ENCODE measurements at regions not wholly inside any gene's neighbourhood (a gene's known extent, or its start where the extent isn't known, plus 50 kb on each side); places are given as distances from the start of the nearest gene placed in this dataset.

GRCh38 chr3:67296039-67296892 lies 298.2 kb downstream of the KBTBD8 start:
- H3K4me1 ChIP-seq (ENCODE audit: insufficient read depth, low read length) = no peaks in the 10 kb centered on the region
- no peak for DNase-seq (ENCODE audit: insufficient read length, low spot score, missing footprints)
- no peak overlapping the region for H3K27ac ChIP-seq (ENCODE audit: low read depth, low read length)
- no peaks in the 10 kb centered on the region for H4K20me1 ChIP-seq (ENCODE audit: insufficient read depth, low read length)
- no peak for TF ChIP-seq CTCF (IDR thresholded peaks at IDR 0.05; ENCODE audit: extremely low read depth, low read depth, low read length)
- H3K4me2 ChIP-seq (ENCODE audit: insufficient read depth, low read length) = no peak overlapping the region
- no peaks in the 10 kb centered on the region for H3K9me3 ChIP-seq (ENCODE audit: low read depth, low read length)
- no peak overlapping the region for H3K4me3 ChIP-seq (ENCODE audit: insufficient read depth, low read length)
- H3K27me3 ChIP-seq (ENCODE audit: insufficient read depth, low read length) = no peaks in the 10 kb centered on the region
- H2AFZ ChIP-seq (ENCODE audit: low read length) = no peak overlapping the region
- no peaks in the 10 kb centered on the region for H3K79me2 ChIP-seq (ENCODE audit: insufficient read depth, low read length)
- no peaks in the 10 kb centered on the region for H3K36me3 ChIP-seq (ENCODE audit: insufficient read depth, low read length)

- TF ChIP-seq CTCF (IDR thresholded peaks at IDR 0.05; ENCODE audit: extremely low read depth, low read depth, low read length) = no peak
- no peak for DNase-seq (ENCODE audit: insufficient read length, low spot score, missing footprints)
- Histone ChIP-seq H3K4me3 (ENCODE audit: insufficient read depth, low read length) (no peak overlapping the region), H4K20me1 (ENCODE audit: insufficient read depth, low read length) (no peaks in the 10 kb centered on the region), H2AFZ (ENCODE audit: low read length) (no peak overlapping the region), H3K4me2 (ENCODE audit: insufficient read depth, low read length) (no peak overlapping the region), H3K27ac (ENCODE audit: low read depth, low read length) (no peak overlapping the region), H3K79me2 (ENCODE audit: insufficient read depth, low read length) (no peaks in the 10 kb centered on the region), H3K9me3 (ENCODE audit: low read depth, low read length) (no peaks in the 10 kb centered on the region), H3K27me3 (ENCODE audit: insufficient read depth, low read length) (no peaks in the 10 kb centered on the region), H3K36me3 (ENCODE audit: insufficient read depth, low read length) (no peaks in the 10 kb centered on the region), H3K4me1 (ENCODE audit: insufficient read depth, low read length) (no peaks in the 10 kb centered on the region)
Measured at GRCh38 chr3:67297715-67298475, 299.8 kb downstream of the KBTBD8 start.

- no peak for DNase-seq (ENCODE audit: insufficient read length, low spot score, missing footprints)
- Histone ChIP-seq H4K20me1 (ENCODE audit: insufficient read depth, low read length) (no peaks in the 10 kb centered on the region), H3K4me3 (ENCODE audit: insufficient read depth, low read length) (no peak overlapping the region), H3K27me3 (ENCODE audit: insufficient read depth, low read length) (no peaks in the 10 kb centered on the region), H3K36me3 (ENCODE audit: insufficient read depth, low read length) (no peaks in the 10 kb centered on the region), H3K27ac (ENCODE audit: low read depth, low read length) (no peak overlapping the region), H3K79me2 (ENCODE audit: insufficient read depth, low read length) (no peaks in the 10 kb centered on the region), H3K9me3 (ENCODE audit: low read depth, low read length) (no peaks in the 10 kb centered on the region), H2AFZ (ENCODE audit: low read length) (no peak overlapping the region), H3K4me2 (ENCODE audit: insufficient read depth, low read length) (no peak overlapping the region), H3K4me1 (ENCODE audit: insufficient read depth, low read length) (no peaks in the 10 kb centered on the region)
- TF ChIP-seq CTCF (IDR thresholded peaks at IDR 0.05; ENCODE audit: extremely low read depth, low read depth, low read length) = no peak
Measured at GRCh38 chr3:67301556-67301955, 303.4 kb downstream of the KBTBD8 start.

- no peak overlapping the region for H3K27ac ChIP-seq (ENCODE audit: low read depth, low read length)
- H3K27me3 ChIP-seq (ENCODE audit: insufficient read depth, low read length) = no peaks in the 10 kb centered on the region
- H2AFZ ChIP-seq (ENCODE audit: low read length) = no peak overlapping the region
- no peaks in the 10 kb centered on the region for H3K79me2 ChIP-seq (ENCODE audit: insufficient read depth, low read length)
- H3K4me1 ChIP-seq (ENCODE audit: insufficient read depth, low read length) = no peaks in the 10 kb centered on the region
- no peak for TF ChIP-seq CTCF (IDR thresholded peaks at IDR 0.05; ENCODE audit: extremely low read depth, low read depth, low read length)
- no peaks in the 10 kb centered on the region for H3K36me3 ChIP-seq (ENCODE audit: insufficient read depth, low read length)
- H3K4me2 ChIP-seq (ENCODE audit: insufficient read depth, low read length) = no peak overlapping the region
- H3K9me3 ChIP-seq (ENCODE audit: low read depth, low read length) = no peaks in the 10 kb centered on the region
- DNase-seq (ENCODE audit: insufficient read length, low spot score, missing footprints) = no peak
- H3K4me3 ChIP-seq (ENCODE audit: insufficient read depth, low read length) = no peak overlapping the region
- H4K20me1 ChIP-seq (ENCODE audit: insufficient read depth, low read length) = no peaks in the 10 kb centered on the region
Measured at GRCh38 chr3:67302489-67302888, 304.4 kb downstream of the KBTBD8 start.
